HepG2 (cell line): ENCODE measurements at regions not wholly inside any gene's neighbourhood (a gene's known extent, or its start where the extent isn't known, plus 50 kb on each side); places are given as distances from the start of the nearest gene placed in this dataset.

Source experiments
- ATAC-seq: fragments of 200-7000 bp; cut with Tn5 transposase; 3 replicates; pipeline ENCODE4 v1.9.1; 2020; ENCODE audit warnings: mild to moderate bottlenecking, moderate library complexity
- BruUV-seq: library from RNA; stranded (reverse); fragments of 400-500 nt; replicated peaks from 2 replicates; lab custom pipeline; 2021; lab: Mats Ljungman, UMichigan
- CTCF ChIA-PET: fragments of 300-600 bp; formaldehyde crosslinking; extraction: SDS; loops from one replicate; lab custom pipeline; 2021; ENCODE audit warnings: low total read pairs, inconsistent platforms, low intra/inter-chr PET ratio; lab: Yijun Ruan, JAX
- POLR2A ChIA-PET: fragments of 350-600 bp; sonication (Branson Sonifier 250); formaldehyde crosslinking; loops from one replicate; lab custom pipeline; 2020; ENCODE audit warnings: antibody characterized with exemption, inconsistent platforms; lab: Yijun Ruan, JAX
- DNase-seq: peaks from one replicate; pipeline ENCODE4 v3.0.0-alpha.2; 2015; ENCODE audit warnings: low spot score
- FAIRE-seq: peaks from 3 replicates; lab custom pipeline; 2011; peaks lifted over from hg19 to GRCh38; lab: Jason Lieb, UNC
- H2AFZ ChIP-seq: one replicate; pipeline ENCODE4 v1.6.1; 2011; ENCODE audit warnings: low read length, inconsistent platforms
- H3K27ac ChIP-seq: fragments of 300-600 bp; 3 replicates; pipeline ENCODE4 v1.8.0; 2011; ENCODE audit warnings: mixed run types, mild to moderate bottlenecking, mixed read lengths, low read length, inconsistent platforms; ENCODE audit not compliant: insufficient read depth; ENCODE audit errors: extremely low read length
- H3K27me3 ChIP-seq, 2 experiments: fragments of 200-600 bp in 1 of 2; 2 replicates in 1 of 2; 3 replicates in 1 of 2; pipeline versions ENCODE4 v1.6.0 to v1.8.0; 2011; ENCODE audit warnings: low read length in 2 of 2, mild to moderate bottlenecking in 2 of 2, moderate library complexity in 2 of 2, inconsistent platforms in 1 of 2; ENCODE audit not compliant: insufficient read depth in 2 of 2, control insufficient read depth in 1 of 2
- H3K36me3 ChIP-seq, 2 experiments: fragments of 200-600 bp in 1 of 2; replicated peaks in 1 of 2; 2 replicates in 1 of 2; 3 replicates in 1 of 2; pipeline versions ENCODE4 v1.5.1 to v1.8.0; 2011; ENCODE audit warnings: low read length in 2 of 2, inconsistent platforms in 1 of 2; ENCODE audit not compliant: insufficient read depth in 2 of 2, control insufficient read depth in 1 of 2
- H3K4me1 ChIP-seq: 2 replicates; pipeline ENCODE4 v1.5.1; 2012; ENCODE audit warnings: low read length, inconsistent platforms; ENCODE audit not compliant: insufficient read depth
- H3K4me2 ChIP-seq: 2 replicates; pipeline ENCODE4 v1.6.0; 2011; ENCODE audit warnings: low read depth, low read length, inconsistent platforms
- H3K4me3 ChIP-seq, 3 experiments: fragments of 200-600 bp in 1 of 3; sonication (generic), shearing (Covaris generic) in 1 of 3; replicated peaks in 1 of 3; 2 replicates each; pipeline ENCODE4 v1.5.1; 2011 to 2016; ENCODE audit warnings: low read length in 3 of 3, inconsistent platforms in 2 of 3, low read depth in 2 of 3, mild to moderate bottlenecking in 2 of 3, control low read depth in 1 of 3, mixed read lengths in 1 of 3; ENCODE audit not compliant: insufficient read depth in 1 of 3
- H3K79me2 ChIP-seq: one replicate; pipeline ENCODE4 v1.6.1; 2011; ENCODE audit warnings: low read length, inconsistent platforms; ENCODE audit not compliant: insufficient read depth
- H3K9ac ChIP-seq: 2 replicates; pipeline ENCODE4 v1.6.0; 2011; ENCODE audit warnings: mild to moderate bottlenecking, low read depth, low read length, inconsistent platforms; ENCODE audit not compliant: insufficient read depth
- H3K9me3 ChIP-seq: 2 replicates; pipeline ENCODE4 v1.5.1; 2012; ENCODE audit warnings: mild to moderate bottlenecking, low read length
- H4K20me1 ChIP-seq: 2 replicates; pipeline ENCODE4 v1.6.0; 2011; ENCODE audit warnings: inconsistent platforms, mild to moderate bottlenecking, low read length, moderate library complexity; ENCODE audit not compliant: insufficient read depth
- CTCF ChIP-seq: sonication (generic); formaldehyde crosslinking; IDR thresholded peaks from 2 replicates; pipeline ENCODE4 v1.5.0; 2020; ENCODE audit warnings: mild to moderate bottlenecking, missing genetic modification reagents, moderate library complexity
- MAFG ChIP-seq: sonication (generic); formaldehyde crosslinking; IDR thresholded peaks from 2 replicates; pipeline ENCODE4 v1.5.1; 2020; ENCODE audit warnings: mild to moderate bottlenecking, missing genetic modification reagents
- MXD4 ChIP-seq: IDR thresholded peaks from 2 replicates; pipeline ENCODE4 v1.6.1; 2016; ENCODE audit warnings: mild to moderate bottlenecking, missing biosample characterization, missing genetic modification reagents
- RAD21 ChIP-seq: fragments of 450-650 bp; formaldehyde crosslinking; IDR thresholded peaks from 2 replicates; pipeline ENCODE4 v1.5.0; 2020; ENCODE audit warnings: mild to moderate bottlenecking
- SMC3 ChIP-seq: IDR thresholded peaks from 2 replicates; pipeline ENCODE4 v1.6.1; 2011; ENCODE audit warnings: low read length, improper control_type of control experiment
- SOX13 ChIP-seq, 3 experiments: fragments of 450-650 bp in 1 of 3; sonication (generic) in 1 of 3; formaldehyde crosslinking in 1 of 3; IDR thresholded peaks in 2 of 3; conservative IDR thresholded peaks in 1 of 3; 2 replicates each; pipeline versions ENCODE4 v1.5.0 to v1.6.1; 2016 to 2020; ENCODE audit warnings: antibody characterized with exemption in 1 of 3, mild to moderate bottlenecking in 1 of 3, missing compliant biosample characterization in 1 of 3, missing genetic modification reagents in 1 of 3, moderate library complexity in 1 of 3
- SPEN ChIP-seq: sonication (generic); formaldehyde crosslinking; IDR thresholded peaks from 2 replicates; pipeline ENCODE4 v1.5.1; 2020; ENCODE audit warnings: low read depth, mild to moderate bottlenecking, missing genetic modification reagents
- THAP11 ChIP-seq: IDR thresholded peaks from 2 replicates; pipeline ENCODE4 v1.6.1; 2016; ENCODE audit warnings: missing biosample characterization, missing genetic modification reagents
- ZNF101 ChIP-seq: sonication (generic); formaldehyde crosslinking; IDR thresholded peaks from 2 replicates; pipeline ENCODE4 v1.4.0; 2020; ENCODE audit warnings: mild to moderate bottlenecking, low read depth, missing genetic modification reagents, borderline replicate concordance
- ZNF17 ChIP-seq: sonication (generic); formaldehyde crosslinking; IDR thresholded peaks from 2 replicates; pipeline ENCODE4 v1.5.0; 2020; ENCODE audit warnings: mild to moderate bottlenecking, missing genetic modification reagents
- ZNF235 ChIP-seq: sonication (generic); formaldehyde crosslinking; IDR thresholded peaks from 2 replicates; pipeline ENCODE4 v1.8.1; 2023; ENCODE audit warnings: mild to moderate bottlenecking, missing genetic modification reagents, borderline replicate concordance
- ZNF362 ChIP-seq: sonication (generic); formaldehyde crosslinking; IDR thresholded peaks from 2 replicates; pipeline ENCODE4 v1.4.0; 2020; ENCODE audit warnings: missing genetic modification reagents, mild to moderate bottlenecking, borderline replicate concordance
- in situ Hi-C: cut with HindIII; loops from 2 replicates; pipeline ENCODE4 v1.10.0; 2017; ENCODE audit warnings: low pct_unique_long_range_greater_than_20kb; ENCODE audit not compliant: extremely low pct_ligation_motif_present
- intact Hi-C: fragments of 100-400 bp; cut with micrococcal nuclease; formaldehyde crosslinking; loops from one replicate; pipeline ENCODE4 v1.10.0; 2022; ENCODE audit not compliant: unreplicated experiment
- TF ChIP-seq, protein P1 (sequence below), 2 experiments: sonication (generic) in 1 of 2; formaldehyde crosslinking in 1 of 2; IDR thresholded peaks; 2 replicates each; pipeline versions ENCODE4 v1.5.1 to v1.6.1; 2011 to 2020; ENCODE audit warnings: borderline replicate concordance in 1 of 2, low read depth in 1 of 2, low read length in 1 of 2, mild to moderate bottlenecking in 1 of 2, missing genetic modification reagents in 1 of 2, moderate library complexity in 1 of 2
- TF ChIP-seq, protein P2 (sequence below): sonication (generic); formaldehyde crosslinking; IDR thresholded peaks from 2 replicates; pipeline ENCODE4 v1.5.1; 2020; ENCODE audit warnings: missing genetic modification reagents, mild to moderate bottlenecking, borderline replicate concordance

- FAIRE-seq (no peak), DNase-seq (peak; percentile 2), ATAC-seq (peak; percentile 44; the same call in 1 of the 3 replicates)
- H3K9me3 ChIP-seq, result no peaks in the 10 kb centered on the region
- H3K27ac ChIP-seq, result no peak overlapping the region
- ChIA-PET CTCF (interaction anchor here (1.8 kb wide), 1 partner anchor 224 kb away, joined by 9 read pairs; no protein-coding TSS in a partner anchor), POLR2A (no interaction called here)
- no peak overlapping the region for H3K9ac ChIP-seq
- no peak overlapping the region for H2AFZ ChIP-seq
- no peaks in the 10 kb centered on the region for H3K4me1 ChIP-seq
- no TSS peak for BruUV-seq
- no peaks in the 10 kb centered on the region for H3K27me3 ChIP-seq
- no peaks in the 10 kb centered on the region for H4K20me1 ChIP-seq
- no peak overlapping the region for H3K4me3 ChIP-seq
- H3K4me2 ChIP-seq, result no peak overlapping the region
- in situ Hi-C loops, result loop anchor here (25.0 kb wide), 1 partner anchor 229 kb away; no protein-coding TSS in a partner anchor
- intact Hi-C loops, result loop anchor here (1.0 to 10.0 kb wide), 3 partner anchors 225 to 1254 kb away; no protein-coding TSS in a partner anchor
- H3K36me3 ChIP-seq, result no peaks in the 10 kb centered on the region
- H3K79me2 ChIP-seq, result no peaks in the 10 kb centered on the region
- peak; percentile 75 for TF ChIP-seq SMC3
- TF ChIP-seq SOX13 (IDR thresholded peaks at IDR 0.05), result no peak
- TF ChIP-seq SOX13 (CRISPR knock-in tag; conservative IDR thresholded peaks at IDR 0.05 in 1 of 2, IDR thresholded peaks at IDR 0.05 in 1 of 2), result no peak
- TF ChIP-seq, protein P1, sequence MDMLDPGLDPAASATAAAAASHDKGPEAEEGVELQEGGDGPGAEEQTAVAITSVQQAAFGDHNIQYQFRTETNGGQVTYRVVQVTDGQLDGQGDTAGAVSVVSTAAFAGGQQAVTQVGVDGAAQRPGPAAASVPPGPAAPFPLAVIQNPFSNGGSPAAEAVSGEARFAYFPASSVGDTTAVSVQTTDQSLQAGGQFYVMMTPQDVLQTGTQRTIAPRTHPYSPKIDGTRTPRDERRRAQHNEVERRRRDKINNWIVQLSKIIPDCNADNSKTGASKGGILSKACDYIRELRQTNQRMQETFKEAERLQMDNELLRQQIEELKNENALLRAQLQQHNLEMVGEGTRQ (IDR thresholded peaks at IDR 0.05; ENCODE audit: low read depth, low read length), result no peak
- TF ChIP-seq, protein P1 (CRISPR knock-in tag; IDR thresholded peaks at IDR 0.05; ENCODE audit: borderline replicate concordance), result no peak
- no peak for TF ChIP-seq ZNF235 (CRISPR knock-in tag)
- TF ChIP-seq, protein P2, sequence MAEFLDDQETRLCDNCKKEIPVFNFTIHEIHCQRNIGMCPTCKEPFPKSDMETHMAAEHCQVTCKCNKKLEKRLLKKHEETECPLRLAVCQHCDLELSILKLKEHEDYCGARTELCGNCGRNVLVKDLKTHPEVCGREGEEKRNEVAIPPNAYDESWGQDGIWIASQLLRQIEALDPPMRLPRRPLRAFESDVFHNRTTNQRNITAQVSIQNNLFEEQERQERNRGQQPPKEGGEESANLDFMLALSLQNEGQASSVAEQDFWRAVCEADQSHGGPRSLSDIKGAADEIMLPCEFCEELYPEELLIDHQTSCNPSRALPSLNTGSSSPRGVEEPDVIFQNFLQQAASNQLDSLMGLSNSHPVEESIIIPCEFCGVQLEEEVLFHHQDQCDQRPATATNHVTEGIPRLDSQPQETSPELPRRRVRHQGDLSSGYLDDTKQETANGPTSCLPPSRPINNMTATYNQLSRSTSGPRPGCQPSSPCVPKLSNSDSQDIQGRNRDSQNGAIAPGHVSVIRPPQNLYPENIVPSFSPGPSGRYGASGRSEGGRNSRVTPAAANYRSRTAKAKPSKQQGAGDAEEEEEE (CRISPR knock-in tag), result no peak
- no peak for TF ChIP-seq SPEN (CRISPR knock-in tag)
- 0 out of 2 replicates have a peak, but pooled peaks have one; percentile 25 for TF ChIP-seq RAD21
- TF ChIP-seq ZNF101, result no peak
- no peak for TF ChIP-seq MXD4
- no peak for TF ChIP-seq THAP11
- peak; percentile 37; the same call in 1 of the 2 replicates for TF ChIP-seq ZNF362 (CRISPR knock-in tag)
- TF ChIP-seq CTCF (CRISPR knock-in tag), result peak; percentile 57
- no peak for TF ChIP-seq MAFG (CRISPR knock-in tag)
- TF ChIP-seq ZNF17 (CRISPR knock-in tag), result no peak
Measured at GRCh38 chr6:81465859-81466258, 286.6 kb downstream of the TENT5A start.
